H1 (cell line): ENCODE measurements at regions not wholly inside any gene's neighbourhood (a gene's known extent, or its start where the extent isn't known, plus 50 kb on each side); places are given as distances from the start of the nearest gene placed in this dataset.

Source experiments
- CTCF ChIP-seq, 3 experiments: IDR thresholded peaks; 1 replicate in 2 of 3; 2 replicates in 1 of 3; pipeline versions ENCODE4 v1.5.1 to v1.6.1; 2011; ENCODE audit warnings: low read length in 3 of 3, mild to moderate bottlenecking in 3 of 3, inconsistent platforms in 2 of 3, low read depth in 1 of 3, moderate library complexity in 1 of 3; ENCODE audit not compliant: insufficient read depth in 1 of 3; ENCODE audit errors: control extremely low read depth in 1 of 3
- GABPA ChIP-seq: IDR thresholded peaks from 2 replicates; pipeline ENCODE4 v1.6.1; 2011; ENCODE audit warnings: mild to moderate bottlenecking, low read length, moderate library complexity, borderline replicate concordance; ENCODE audit not compliant: insufficient read depth
- HDAC2 ChIP-seq, 2 experiments: fragments of 300-600 bp in 1 of 2; sonication (generic) in 1 of 2; IDR thresholded peaks; 2 replicates each; pipeline ENCODE4 v1.6.1; 2011 to 2012; ENCODE audit warnings: low read depth in 2 of 2, low read length in 2 of 2, mild to moderate bottlenecking in 2 of 2, moderate library complexity in 2 of 2, borderline replicate concordance in 1 of 2, inconsistent platforms in 1 of 2
- POLR2A ChIP-seq, 2 experiments: IDR thresholded peaks; 1 replicate in 1 of 2; 2 replicates in 1 of 2; pipeline ENCODE4 v1.6.1; 2011; ENCODE audit warnings: low read depth in 2 of 2, low read length in 2 of 2, mild to moderate bottlenecking in 2 of 2; ENCODE audit errors: control extremely low read depth in 1 of 2
- TAF1 ChIP-seq: IDR thresholded peaks from 2 replicates; pipeline ENCODE4 v1.6.1; 2011; ENCODE audit warnings: mild to moderate bottlenecking, low read depth, low read length
- TBP ChIP-seq: IDR thresholded peaks from 2 replicates; pipeline ENCODE4 v1.6.1; 2011; ENCODE audit warnings: low read depth, low read length, improper control_type of control experiment
- TEAD4 ChIP-seq: IDR thresholded peaks from 2 replicates; pipeline ENCODE4 v1.6.1; 2012; ENCODE audit warnings: low read depth, low read length, inconsistent platforms, mixed read lengths

- TF ChIP-seq HDAC2 (IDR thresholded peaks at IDR 0.05; ENCODE audit: borderline replicate concordance in 1 of 2, low read depth in 2 of 2, low read length in 2 of 2) = no peak
- TF ChIP-seq CTCF (IDR thresholded peaks at IDR 0.05; ENCODE audit: control extremely low read depth in 1 of 3, insufficient read depth in 1 of 3, low read depth in 1 of 3, low read length in 3 of 3) = no peak
- no peak for TF ChIP-seq GABPA
- no peak for TF ChIP-seq POLR2A (IDR thresholded peaks at IDR 0.05; ENCODE audit: control extremely low read depth in 1 of 2, low read depth in 2 of 2, low read length in 2 of 2)
- no peak for TF ChIP-seq TBP
- no peak for TF ChIP-seq TAF1
- TF ChIP-seq TEAD4 = no peak
Measured at GRCh38 chrX:36930491-36930890, 77.7 kb upstream of the FAM47C start.
